Central memory CD8-positive, alpha-beta T cell (primary cell): ENCODE measurements at regions not wholly inside any gene's neighbourhood (a gene's known extent, or its start where the extent isn't known, plus 50 kb on each side); places are given as distances from the start of the nearest gene placed in this dataset.

Experiments
- ATAC-seq: fragments of 150-1000 bp; cut with Tn5 transposase; replicated peaks from 2 replicates; pipeline ENCODE4 v1.10.0; 2022; ENCODE audit warnings: mild to moderate bottlenecking, moderate FRiP score, moderate number of reproducible peaks; ENCODE audit not compliant: poor library complexity, severe bottlenecking; ENCODE audit errors: extremely low read depth
- DNase-seq, 2 donors: peaks; one replicate each; pipeline ENCODE4 v3.0.0; 2021; ENCODE audit warnings: low spot score in 2 of 2
- H3K27ac Mint-ChIP-seq: one replicate; pipeline ENCODE4 v1.8.0; 2022; ENCODE audit warnings: low read depth, mild to moderate bottlenecking, moderate library complexity, mixed read lengths
- H3K27me3 Mint-ChIP-seq: one replicate; pipeline ENCODE4 v1.8.0; 2022; ENCODE audit warnings: mixed read lengths
- H3K36me3 Mint-ChIP-seq: one replicate; pipeline ENCODE4 v1.8.0; 2022; ENCODE audit warnings: mild to moderate bottlenecking, moderate library complexity, mixed read lengths; ENCODE audit not compliant: insufficient read depth
- H3K4me1 Mint-ChIP-seq: one replicate; pipeline ENCODE4 v1.8.0; 2022; ENCODE audit warnings: mixed read lengths
- H3K4me3 Mint-ChIP-seq: one replicate; pipeline ENCODE4 v1.8.0; 2022; ENCODE audit warnings: mild to moderate bottlenecking, moderate library complexity, mixed read lengths
- H3K9me3 Mint-ChIP-seq: one replicate; pipeline ENCODE4 v1.8.0; 2022; ENCODE audit warnings: mixed read lengths

GRCh38 chr2:175640655-175641054, 361.4 kb downstream of the LNPK start:
- peaks cover 19% of the 10 kb centered on the region for H3K27me3 Mint-ChIP-seq
- H3K9me3 Mint-ChIP-seq, result no peaks in the 10 kb centered on the region
- no peak overlapping the region for H3K4me3 Mint-ChIP-seq
- no peak for ATAC-seq
- H3K36me3 Mint-ChIP-seq, result no peaks in the 10 kb centered on the region
- H3K27ac Mint-ChIP-seq, result no peak overlapping the region
- no peaks in the 10 kb centered on the region for H3K4me1 Mint-ChIP-seq
- no peak for DNase-seq

GRCh38 chr2:175633227-175633626, 368.8 kb downstream of the LNPK start:
- Mint-ChIP-seq H3K9me3 (no peaks in the 10 kb centered on the region), H3K4me3 (no peak overlapping the region), H3K4me1 (no peaks in the 10 kb centered on the region), H3K27ac (no peak overlapping the region), H3K36me3 (no peaks in the 10 kb centered on the region), H3K27me3 (peaks cover 23% of the 10 kb centered on the region)
- DNase-seq, result no peak
- no peak for ATAC-seq

GRCh38 chr2:175631245-175631623, 370.8 kb downstream of the LNPK start:
- Mint-ChIP-seq H3K27me3 (peaks cover 27% of the 10 kb centered on the region), H3K27ac (no peak overlapping the region), H3K9me3 (no peaks in the 10 kb centered on the region), H3K4me3 (no peak overlapping the region), H3K4me1 (no peaks in the 10 kb centered on the region), H3K36me3 (no peaks in the 10 kb centered on the region)
- no peak for DNase-seq
- no peak for ATAC-seq

- Mint-ChIP-seq H3K36me3 (no peaks in the 10 kb centered on the region), H3K27me3 (peaks cover 27% of the 10 kb centered on the region), H3K27ac (no peak overlapping the region), H3K4me1 (no peaks in the 10 kb centered on the region), H3K9me3 (no peaks in the 10 kb centered on the region), H3K4me3 (no peak overlapping the region)
- no peak for ATAC-seq
- DNase-seq, result no peak
These were observed 371.5 kb downstream of the LNPK start for GRCh38 chr2:175630280-175631244.

GRCh38 chr2:175628243-175628642, 373.8 kb downstream of the LNPK start:
- DNase-seq (no peak), ATAC-seq (no peak)
- Mint-ChIP-seq H3K4me3 (no peak overlapping the region), H3K4me1 (no peaks in the 10 kb centered on the region), H3K36me3 (no peaks in the 10 kb centered on the region), H3K27ac (no peak overlapping the region), H3K27me3 (peaks cover 27% of the 10 kb centered on the region), H3K9me3 (no peaks in the 10 kb centered on the region)

- Mint-ChIP-seq H3K27me3 (peaks cover 27% of the 10 kb centered on the region), H3K36me3 (peaks cover 2% of the 10 kb centered on the region), H3K27ac (no peak overlapping the region), H3K9me3 (no peaks in the 10 kb centered on the region), H3K4me1 (no peaks in the 10 kb centered on the region), H3K4me3 (no peak overlapping the region)
- DNase-seq (no peak), ATAC-seq (no peak)
These were observed 374.7 kb downstream of the LNPK start for GRCh38 chr2:175627405-175627804.

GRCh38 chr2:175626796-175627195, 375.3 kb downstream of the LNPK start:
- ATAC-seq (no peak), DNase-seq (no peak)
- no peaks in the 10 kb centered on the region for H3K9me3 Mint-ChIP-seq
- H3K36me3 Mint-ChIP-seq, result peaks cover 2% of the 10 kb centered on the region
- no peak overlapping the region for H3K4me3 Mint-ChIP-seq
- no peak overlapping the region for H3K27ac Mint-ChIP-seq
- H3K4me1 Mint-ChIP-seq, result no peaks in the 10 kb centered on the region
- peaks cover 27% of the 10 kb centered on the region for H3K27me3 Mint-ChIP-seq

- Mint-ChIP-seq H3K27me3 (peaks cover 38% of the 10 kb centered on the region), H3K9me3 (no peaks in the 10 kb centered on the region), H3K36me3 (peaks cover 2% of the 10 kb centered on the region), H3K4me1 (no peaks in the 10 kb centered on the region), H3K27ac (no peak overlapping the region), H3K4me3 (no peak overlapping the region)
- DNase-seq, result no peak
- no peak for ATAC-seq
These were observed 377.3 kb downstream of the LNPK start for GRCh38 chr2:175624785-175625184.

GRCh38 chr2:175624211-175624761, 377.8 kb downstream of the LNPK start:
- H3K9me3 Mint-ChIP-seq, result no peaks in the 10 kb centered on the region
- peaks cover 2% of the 10 kb centered on the region for H3K36me3 Mint-ChIP-seq
- H3K27ac Mint-ChIP-seq, result no peak overlapping the region
- ATAC-seq (no peak), DNase-seq (no peak)
- peaks cover 38% of the 10 kb centered on the region for H3K27me3 Mint-ChIP-seq
- no peak overlapping the region for H3K4me3 Mint-ChIP-seq
- H3K4me1 Mint-ChIP-seq, result no peaks in the 10 kb centered on the region

- H3K27ac Mint-ChIP-seq, result no peak overlapping the region
- H3K4me1 Mint-ChIP-seq, result no peaks in the 10 kb centered on the region
- H3K36me3 Mint-ChIP-seq, result peaks cover 2% of the 10 kb centered on the region
- DNase-seq (no peak), ATAC-seq (no peak)
- H3K4me3 Mint-ChIP-seq, result no peak overlapping the region
- no peaks in the 10 kb centered on the region for H3K9me3 Mint-ChIP-seq
- peaks cover 28% of the 10 kb centered on the region for H3K27me3 Mint-ChIP-seq
These were observed 380.2 kb downstream of the LNPK start for GRCh38 chr2:175621821-175622220.

- DNase-seq (no peak), ATAC-seq (no peak)
- H3K9me3 Mint-ChIP-seq, result no peaks in the 10 kb centered on the region
- H3K4me3 Mint-ChIP-seq, result no peak overlapping the region
- peaks cover 2% of the 10 kb centered on the region for H3K36me3 Mint-ChIP-seq
- no peak overlapping the region for H3K27ac Mint-ChIP-seq
- H3K4me1 Mint-ChIP-seq, result no peaks in the 10 kb centered on the region
- H3K27me3 Mint-ChIP-seq, result peaks cover 28% of the 10 kb centered on the region
These were observed 382.0 kb downstream of the LNPK start for GRCh38 chr2:175620106-175620505.

- H3K27me3 Mint-ChIP-seq, result peaks cover 28% of the 10 kb centered on the region
- H3K4me1 Mint-ChIP-seq, result no peaks in the 10 kb centered on the region
- H3K4me3 Mint-ChIP-seq, result no peak overlapping the region
- DNase-seq, result no peak
- peaks cover 2% of the 10 kb centered on the region for H3K36me3 Mint-ChIP-seq
- no peaks in the 10 kb centered on the region for H3K9me3 Mint-ChIP-seq
- no peak overlapping the region for H3K27ac Mint-ChIP-seq
- no peak for ATAC-seq
These were observed 382.7 kb downstream of the LNPK start for GRCh38 chr2:175619179-175620045.
